ENCODE measurements at regions not wholly inside any gene's neighbourhood (a gene's known extent, or its start where the extent isn't known, plus 50 kb on each side); places are given as distances from the start of the nearest gene placed in this dataset.
"Not testable (repeated sequence)": the region's sequence is repeated elsewhere in the genome, so short reads cannot be mapped to it uniquely, and the experiment has no call there.

DNA sequence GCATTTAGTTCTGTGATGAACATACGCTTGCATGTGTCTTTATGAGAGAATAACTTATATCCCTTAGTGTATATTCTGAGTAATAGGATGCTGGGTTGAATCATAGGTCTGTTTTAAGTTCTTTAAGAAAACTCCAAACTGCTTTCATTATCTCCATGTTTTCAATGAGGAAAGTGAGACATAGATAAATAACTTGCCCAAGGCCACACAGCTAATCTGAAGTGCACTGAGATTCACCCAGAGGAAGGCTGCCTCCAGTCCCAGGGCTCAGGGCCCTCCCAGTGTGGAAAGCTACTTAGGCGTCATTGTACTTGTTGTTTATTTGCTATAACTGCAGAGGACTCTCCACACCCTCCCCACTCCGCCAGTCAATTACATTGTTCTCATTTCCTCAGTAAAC lies 126.7 kb downstream of the INHBA start:
- no peak for DNase-seq

- no peak for DNase-seq
These were observed 128.5 kb downstream of the INHBA start for GRCh38 chr7:41574377-41574776.

GRCh38 chr7:41573862-41574261 lies 129.0 kb downstream of the INHBA start:
- no peak for DNase-seq

DNA sequence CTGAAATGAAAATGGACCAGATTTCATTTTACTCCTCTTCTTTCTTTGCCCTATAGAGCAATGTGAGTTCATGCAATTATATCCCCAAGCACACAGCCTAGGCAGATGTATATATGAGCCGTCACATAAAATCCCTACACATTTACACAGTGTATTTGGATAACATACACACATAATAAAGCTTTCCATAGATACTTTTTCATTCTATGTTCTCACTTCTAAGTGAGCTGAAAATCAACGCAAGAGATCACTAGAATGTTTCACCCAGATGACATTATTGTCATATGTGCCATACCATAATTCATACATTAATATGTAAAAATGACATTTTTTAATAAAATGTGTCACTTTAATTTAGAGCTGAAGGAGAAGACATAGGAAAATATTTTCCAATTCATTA lies 129.4 kb downstream of the INHBA start:
- DNase-seq, result no peak

DNA sequence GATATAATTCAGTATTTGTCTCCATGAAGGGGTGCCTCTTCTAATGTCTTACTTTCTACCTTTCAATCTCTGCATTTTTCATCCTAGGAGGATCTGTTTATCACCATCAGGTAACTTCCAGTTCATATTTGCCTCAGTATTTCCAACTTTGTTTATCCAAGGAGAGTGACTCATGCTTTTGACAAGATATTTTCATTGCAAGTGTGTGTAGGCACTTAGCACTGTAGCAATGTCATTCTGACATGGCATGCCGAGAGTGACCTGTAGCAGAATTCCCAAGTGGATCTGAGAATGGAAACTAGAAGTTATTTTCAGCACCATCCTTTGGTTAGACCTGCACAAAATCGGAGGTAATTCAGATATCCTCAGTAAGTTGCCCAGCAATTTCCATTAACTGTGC lies 129.9 kb downstream of the INHBA start:
- DNase-seq, result no peak

GRCh38 chr7:41571573-41571972 lies 131.3 kb downstream of the INHBA start:
- DNase-seq, result no peak

DNA sequence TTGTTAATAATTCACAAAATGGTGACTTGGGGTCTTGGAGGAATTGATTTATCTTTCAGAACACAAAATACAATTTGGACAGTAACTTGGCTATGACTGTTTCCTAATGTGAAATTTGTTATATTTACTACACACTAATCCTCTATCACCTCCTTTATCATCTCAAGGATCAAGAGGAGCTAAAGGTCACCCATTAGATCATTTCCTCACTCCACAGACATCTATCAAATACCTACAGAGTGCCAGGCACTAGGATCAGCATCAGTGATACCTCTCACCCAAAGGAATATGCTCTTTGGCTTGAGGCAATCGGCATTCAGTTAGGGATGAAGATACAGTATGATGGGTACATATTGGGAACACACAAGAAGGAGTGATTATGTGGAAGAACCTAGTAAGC lies 132.1 kb downstream of the INHBA start:
- DNase-seq, result no peak

- no peak for DNase-seq
These were observed 134.8 kb downstream of the INHBA start for GRCh38 chr7:41568135-41568534.

GRCh38 chr7:41567731-41568114 lies 135.2 kb downstream of the INHBA start:
- DNase-seq, result no peak

DNA sequence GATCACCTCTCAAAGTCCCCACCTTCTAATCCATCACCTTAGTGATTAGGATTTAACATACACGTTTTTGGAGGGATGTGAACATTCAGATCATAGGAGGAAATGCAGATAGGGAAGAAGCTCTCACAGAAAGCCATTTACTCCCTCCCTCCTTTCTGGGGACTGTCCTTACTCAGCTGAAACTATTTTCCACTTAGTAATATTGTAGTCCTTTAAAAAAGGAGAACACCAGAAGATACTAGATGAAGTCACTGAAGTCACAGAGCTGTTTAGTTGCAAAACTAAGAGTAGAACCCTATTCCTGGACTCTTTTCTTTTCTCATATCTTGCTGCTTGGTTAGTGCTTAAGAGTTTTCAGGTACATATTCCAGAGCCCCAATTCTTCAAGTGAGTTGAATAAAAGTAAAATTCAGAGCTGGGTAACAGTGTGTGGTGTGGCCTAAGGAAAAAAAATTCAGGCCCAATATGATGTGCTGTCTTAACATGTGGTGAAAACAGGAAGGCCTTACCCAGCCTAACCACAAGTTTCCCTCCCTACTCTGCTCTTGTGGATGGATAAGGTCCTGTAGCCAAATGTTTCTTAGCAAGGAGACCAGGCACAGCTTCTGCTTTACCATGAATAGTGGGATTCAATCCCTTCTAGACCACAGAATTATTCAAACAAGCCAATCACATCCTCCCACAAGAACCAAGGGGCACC lies 135.7 kb downstream of the INHBA start:
- DNase-seq, result no peak

- DNase-seq, result no peak
These were observed 136.3 kb downstream of the INHBA start for GRCh38 chr7:41566581-41566980.

DNA sequence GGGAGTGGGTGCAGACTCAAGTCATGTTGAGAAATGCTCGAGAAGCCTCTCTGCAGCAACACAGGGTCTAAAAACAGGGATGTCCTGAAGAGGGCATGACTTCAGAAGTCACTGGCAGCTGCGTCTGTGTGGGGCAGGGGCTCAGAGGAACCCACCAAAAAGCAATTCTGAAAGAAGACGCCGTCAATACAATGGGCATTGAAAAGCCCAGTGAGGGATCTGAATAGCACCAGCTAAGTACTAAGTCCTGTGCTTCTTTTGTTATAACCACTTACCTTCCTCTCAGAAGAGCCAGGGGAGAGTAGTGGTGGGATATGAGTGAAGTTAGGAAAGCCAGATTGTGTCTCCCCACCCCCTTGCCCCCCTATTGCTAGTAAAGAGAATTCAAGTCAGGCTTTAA lies 137.2 kb downstream of the INHBA start:
- DNase-seq, result no peak

GRCh38 chr7:41559426-41559825 lies 143.5 kb downstream of the INHBA start:
- no peak for DNase-seq

GRCh38 chr7:41554481-41554880 lies 148.4 kb downstream of the INHBA start:
- DNase-seq, result no peak

GRCh38 chr7:41550046-41550445 lies 152.8 kb downstream of the INHBA start:
- not testable (repeated sequence) for DNase-seq

DNA sequence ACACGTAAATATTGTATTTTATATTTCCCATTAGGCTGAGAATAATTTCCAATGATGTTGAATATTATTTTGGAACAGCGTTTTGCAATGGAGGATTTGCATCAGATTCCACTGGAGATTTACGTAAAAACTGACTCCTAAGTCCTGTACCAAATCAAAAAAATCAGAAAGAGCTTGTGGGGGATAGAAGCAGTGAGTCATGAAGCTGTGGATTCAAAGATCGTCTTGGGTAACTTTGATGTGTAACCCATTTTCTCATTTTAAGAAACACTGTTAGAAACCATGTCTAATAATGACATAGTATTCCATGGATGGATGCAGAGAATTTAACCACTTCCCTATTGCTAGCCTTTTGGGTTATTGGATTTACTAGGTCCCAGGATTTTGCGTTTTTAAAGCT lies 158.6 kb downstream of the INHBA start:
- no peak for DNase-seq

DNA sequence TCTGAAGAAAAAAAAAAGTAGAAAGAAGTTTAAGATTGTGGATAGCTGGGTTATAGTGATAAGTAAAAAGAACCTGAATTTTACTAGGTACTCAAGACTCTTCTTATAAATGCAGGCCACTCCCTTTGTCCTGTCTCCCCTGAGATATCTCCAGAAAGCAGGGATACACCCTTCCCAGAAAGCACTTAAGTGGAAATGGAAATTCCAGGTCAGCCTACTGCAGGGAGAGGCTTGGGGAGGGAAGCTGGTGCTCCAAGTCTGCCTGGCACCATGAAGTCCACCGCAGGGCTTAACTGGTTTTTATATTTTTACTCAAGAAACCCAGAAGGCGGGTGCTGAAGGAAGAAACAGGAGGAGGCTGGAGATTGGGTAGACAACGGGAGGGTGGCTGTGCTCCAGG lies 162.3 kb downstream of the INHBA start:
- no peak for DNase-seq

DNA sequence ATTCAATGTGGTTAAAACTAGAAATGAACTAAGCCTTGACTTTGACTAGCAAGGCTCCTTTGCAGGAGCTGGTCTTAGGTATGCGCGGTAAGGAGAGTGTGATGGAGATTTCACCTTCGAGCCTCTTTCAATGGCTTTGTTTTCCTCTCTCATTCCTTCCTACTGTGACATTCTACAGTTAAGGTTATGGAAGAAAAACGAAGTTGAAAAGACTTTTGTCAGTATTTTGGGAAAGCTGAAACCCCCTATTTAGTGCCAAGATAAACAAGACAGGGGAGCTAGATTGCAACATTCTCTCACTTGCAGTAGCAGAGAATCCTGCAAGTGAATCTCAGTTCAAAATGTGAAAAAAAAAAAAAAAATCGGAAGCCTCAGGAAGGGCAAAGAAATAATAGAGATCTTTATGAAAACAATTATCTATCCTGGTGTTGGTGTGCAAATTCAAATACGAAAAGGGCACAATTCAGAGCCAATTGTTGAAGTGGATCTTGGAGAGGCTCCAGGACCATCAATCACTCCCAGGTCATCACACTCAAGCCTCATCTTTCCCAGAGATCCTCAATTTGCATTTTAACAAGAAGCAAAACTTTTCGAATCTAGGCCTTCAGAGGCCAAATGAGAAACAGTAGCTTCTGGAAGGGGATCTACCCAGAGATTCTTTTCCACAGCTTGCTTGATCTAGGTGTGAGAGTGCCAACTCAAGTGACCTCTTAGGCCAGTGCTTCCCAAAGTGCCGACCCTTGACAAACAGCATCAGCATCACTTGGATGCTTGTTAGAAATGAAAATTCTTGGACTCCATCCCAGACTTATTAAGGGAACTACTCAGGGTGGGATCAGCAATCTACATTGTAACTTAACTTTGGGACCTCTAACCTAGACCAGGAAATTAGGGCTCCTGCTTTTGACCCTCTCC lies 163.8 kb downstream of the INHBA start:
- DNase-seq, result no peak

GRCh38 chr7:41536873-41537665 lies 165.8 kb downstream of the INHBA start:
- DNase-seq, result no peak

GRCh38 chr7:41536122-41536872 lies 166.6 kb downstream of the INHBA start:
- DNase-seq, result no peak

- DNase-seq, result no peak
These were observed 173.1 kb downstream of the INHBA start for GRCh38 chr7:41529831-41530230.

GRCh38 chr7:41524876-41525275 lies 178.0 kb downstream of the INHBA start:
- DNase-seq, result no peak

DNA sequence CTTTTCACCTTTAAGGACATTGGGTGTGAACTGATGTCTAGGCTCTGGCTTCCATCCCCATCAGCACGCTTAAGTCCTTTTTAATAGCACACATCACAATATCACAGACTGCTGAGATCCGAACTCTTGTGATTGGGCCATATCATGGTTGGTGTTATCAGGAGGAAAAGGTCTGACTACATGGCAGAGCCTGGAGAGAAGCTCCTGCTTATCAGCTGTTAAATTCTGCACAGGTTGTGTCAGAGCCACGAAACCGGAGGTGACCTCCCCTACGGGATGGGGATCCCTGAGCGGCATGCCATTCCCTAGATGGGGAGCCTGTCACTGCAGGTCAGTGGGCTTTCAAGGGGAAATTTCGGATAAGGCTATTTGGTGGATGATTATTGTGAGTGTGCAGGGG lies 182.4 kb downstream of the INHBA start:
- DNase-seq, result no peak
